ENCODE measurements at regions not wholly inside any gene's neighbourhood (a gene's known extent, or its start where the extent isn't known, plus 50 kb on each side); places are given as distances from the start of the nearest gene placed in this dataset.
A peak's percentile ranks its signal among the peaks of the same experiment; 100 is the strongest.

DNA sequence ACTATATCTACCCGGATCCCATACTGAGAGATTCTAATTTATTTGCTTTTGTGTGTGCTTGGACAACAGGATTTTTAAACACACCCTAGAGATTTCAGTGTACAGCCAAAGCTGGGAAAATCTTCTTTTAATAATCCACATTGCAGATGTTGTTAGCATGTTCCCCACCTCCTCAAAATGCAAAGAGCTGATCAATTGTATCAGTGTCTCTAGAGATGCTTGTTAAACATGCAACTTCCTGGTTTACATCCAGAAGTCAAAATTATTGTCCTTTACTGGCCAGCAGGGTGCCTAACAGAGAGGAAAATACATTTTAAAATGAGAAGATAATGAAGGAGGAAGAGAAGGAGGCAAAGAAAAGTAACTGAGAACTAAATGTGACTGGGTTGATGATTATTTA, 793.3 kb downstream of the SEMA5A start:
- DNase-seq (ENCODE audit: low read depth in 4 of 4, low spot score in 3 of 4), result no peak

DNA sequence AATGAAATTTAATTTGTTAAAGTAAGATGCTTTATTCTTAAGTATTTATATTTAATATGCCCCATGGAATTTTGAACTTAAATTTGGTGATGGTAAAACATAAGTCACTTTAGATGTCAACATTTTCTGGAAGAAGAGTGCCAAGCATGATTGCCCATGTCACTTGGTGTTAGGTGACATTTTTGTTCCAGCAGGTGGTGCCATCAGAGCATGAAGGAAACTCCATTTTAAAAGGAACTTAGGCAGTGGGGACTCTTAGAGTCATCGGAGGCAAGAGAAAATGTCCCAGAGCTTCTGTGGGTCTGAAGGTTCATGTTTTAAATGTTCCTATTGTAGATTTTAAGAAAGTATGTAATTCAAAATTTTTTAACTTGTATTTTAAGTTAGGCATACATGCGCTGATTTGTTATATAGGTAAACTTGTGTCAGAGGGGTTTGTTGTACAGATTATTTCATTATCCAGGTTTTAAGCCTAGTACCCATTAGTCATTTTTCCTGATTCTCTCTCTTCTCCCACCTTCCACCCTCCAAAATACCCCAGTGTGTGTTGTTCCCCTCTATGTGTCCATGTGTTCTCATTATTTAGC, 789.3 kb downstream of the SEMA5A start:
- peak in 3 of 4 donors; percentile 16 to 27 (median 22) for DNase-seq (ENCODE audit: low read depth in 4 of 4, low spot score in 3 of 4)

DNA sequence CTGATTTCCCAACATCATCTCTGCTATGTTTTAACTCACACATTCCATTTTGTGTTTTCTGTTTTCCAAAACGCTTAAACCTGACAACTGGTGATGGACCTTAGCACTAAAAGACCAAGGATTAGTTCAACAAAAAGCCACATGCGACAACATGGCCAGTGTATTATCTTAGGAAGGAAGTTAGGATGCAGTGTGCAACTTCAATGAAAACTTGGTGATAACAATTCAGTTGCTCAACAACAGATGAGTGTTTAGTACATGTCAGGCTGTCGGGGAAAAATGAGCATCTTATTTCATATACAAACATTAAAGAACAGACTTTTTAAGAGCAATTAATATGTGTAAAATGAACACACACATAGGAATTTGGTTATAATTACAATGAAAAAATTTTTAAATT, 780.0 kb downstream of the SEMA5A start:
- DNase-seq (ENCODE audit: low read depth in 4 of 4, low spot score in 3 of 4), result no peak

DNA sequence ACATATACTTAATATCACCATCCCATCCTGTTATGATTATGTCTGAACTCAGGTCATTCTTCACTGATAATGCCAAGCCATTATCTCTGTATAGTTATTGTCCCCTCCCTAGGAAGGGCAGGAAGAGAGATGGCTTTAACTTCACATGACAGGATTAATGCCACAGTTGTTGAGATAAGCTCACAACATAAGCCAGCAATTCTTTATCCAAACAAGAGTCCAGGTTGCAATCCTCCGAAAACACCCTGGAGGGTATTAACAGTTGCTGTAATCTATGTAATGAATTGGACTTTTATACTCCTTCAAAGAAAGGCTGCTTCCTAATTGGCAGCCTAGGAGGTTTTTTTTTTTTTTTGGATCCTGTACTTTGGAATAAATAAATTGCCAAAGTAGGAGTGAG, 779.4 kb downstream of the SEMA5A start:
- no peak for DNase-seq (ENCODE audit: low read depth in 4 of 4, low spot score in 3 of 4)

DNA sequence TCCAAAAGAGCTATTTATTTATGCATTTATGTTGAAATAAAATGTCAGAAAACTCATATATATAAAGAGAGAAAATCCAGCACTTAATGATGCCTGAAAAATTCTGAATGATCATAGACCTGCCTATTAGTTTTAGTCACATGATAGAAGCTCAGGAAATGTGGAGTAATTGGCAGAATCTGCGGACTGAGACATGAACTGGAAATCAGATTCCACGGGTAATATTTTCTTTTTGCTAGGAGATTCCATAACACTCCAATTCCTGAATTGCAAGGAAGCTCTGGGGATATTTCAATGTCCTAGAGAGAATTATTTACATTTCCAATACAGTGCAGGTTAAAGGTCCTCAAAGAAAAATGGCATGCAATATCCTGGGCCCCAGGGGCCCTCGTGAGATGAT, 778.8 kb downstream of the SEMA5A start:
- DNase-seq (ENCODE audit: low read depth in 4 of 4, low spot score in 3 of 4), result no peak

DNA sequence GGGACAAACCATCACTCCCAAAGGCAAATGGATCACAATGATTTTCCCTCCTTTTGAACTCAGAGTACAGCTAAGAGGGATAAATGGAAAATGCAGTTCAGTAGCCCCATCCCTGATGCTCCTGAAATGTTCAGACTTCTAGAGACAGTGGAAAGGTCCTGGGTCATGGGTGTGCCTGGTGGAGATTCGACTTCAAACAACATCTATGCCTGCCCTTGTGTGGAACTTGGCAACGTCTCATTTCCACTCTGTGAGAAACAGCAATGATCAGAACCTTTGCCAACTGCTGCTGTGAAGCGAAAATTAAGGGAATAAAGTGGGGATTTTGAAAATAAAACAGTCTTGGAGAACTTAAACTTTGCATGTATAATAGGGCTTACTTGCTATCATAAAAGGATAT, 778.1 kb downstream of the SEMA5A start:
- DNase-seq (ENCODE audit: low read depth in 4 of 4, low spot score in 3 of 4), result no peak

DNA sequence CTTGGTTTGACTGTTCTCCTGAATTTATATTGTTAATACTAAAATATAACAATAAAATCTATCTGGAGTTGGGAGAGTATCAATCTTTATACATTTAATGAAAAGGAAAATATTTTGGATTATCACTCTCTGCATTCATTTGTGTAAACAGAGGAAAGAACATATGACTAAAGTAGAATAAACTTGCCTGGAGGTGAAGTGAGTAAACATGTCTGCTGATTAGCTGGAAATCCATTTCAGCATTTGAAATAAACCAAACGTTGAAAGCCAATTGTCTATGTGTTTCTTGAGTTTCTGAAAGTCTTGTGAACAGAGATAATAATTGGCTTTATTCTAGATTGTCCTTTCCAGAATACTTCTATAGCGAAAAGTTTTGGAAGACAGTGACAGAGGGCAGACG, 776.2 kb downstream of the SEMA5A start:
- DNase-seq (ENCODE audit: low read depth in 4 of 4, low spot score in 3 of 4), result no peak

DNA sequence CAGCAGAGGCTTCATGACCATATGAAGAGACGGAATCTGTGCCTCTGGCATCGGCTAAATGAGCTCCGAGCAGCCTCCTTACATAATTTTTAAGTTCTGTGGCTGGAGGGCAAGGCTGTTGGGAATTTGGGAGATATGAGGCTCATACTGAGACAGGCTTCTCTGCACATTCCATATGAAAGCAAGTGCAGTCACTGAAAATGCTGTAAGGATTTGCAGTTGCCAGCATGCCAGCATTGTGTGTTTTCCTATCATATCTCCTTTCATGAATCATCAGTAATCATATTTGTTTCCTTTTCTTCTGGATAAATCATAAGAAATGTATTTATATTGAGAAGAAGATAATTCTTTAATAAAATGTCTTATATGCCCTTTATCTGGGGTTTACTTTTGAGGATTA, 775.4 kb downstream of the SEMA5A start:
- no peak for DNase-seq (ENCODE audit: low read depth in 4 of 4, low spot score in 3 of 4)

DNA sequence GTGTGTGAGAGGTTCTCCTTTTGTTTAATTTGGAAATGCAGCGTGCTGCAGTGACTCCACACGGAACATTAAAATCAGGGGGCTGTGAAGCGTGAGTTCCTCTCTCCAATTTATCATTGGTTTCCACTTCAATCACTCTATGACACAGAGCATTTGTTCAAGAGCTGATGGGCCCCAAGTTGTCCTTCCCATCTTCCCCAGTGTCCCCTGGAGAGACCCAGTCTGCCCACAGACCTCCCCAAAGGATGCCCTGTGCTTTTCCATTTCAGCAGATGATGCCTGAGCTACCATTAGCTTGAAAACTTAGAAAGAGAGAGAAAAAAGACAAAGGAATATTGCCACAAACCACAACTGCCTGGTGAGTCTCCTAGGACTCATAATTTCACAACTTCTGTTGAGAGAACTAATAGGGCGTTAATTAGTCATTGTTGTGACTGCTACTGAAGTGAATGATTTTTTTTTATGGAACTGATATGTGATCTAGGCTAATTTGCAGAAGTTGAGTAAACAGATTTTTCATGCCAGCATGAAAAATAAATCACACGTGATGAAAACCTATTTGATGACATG, 772.7 kb downstream of the SEMA5A start:
- DNase-seq (ENCODE audit: low read depth in 4 of 4, low spot score in 3 of 4), result no peak

DNA sequence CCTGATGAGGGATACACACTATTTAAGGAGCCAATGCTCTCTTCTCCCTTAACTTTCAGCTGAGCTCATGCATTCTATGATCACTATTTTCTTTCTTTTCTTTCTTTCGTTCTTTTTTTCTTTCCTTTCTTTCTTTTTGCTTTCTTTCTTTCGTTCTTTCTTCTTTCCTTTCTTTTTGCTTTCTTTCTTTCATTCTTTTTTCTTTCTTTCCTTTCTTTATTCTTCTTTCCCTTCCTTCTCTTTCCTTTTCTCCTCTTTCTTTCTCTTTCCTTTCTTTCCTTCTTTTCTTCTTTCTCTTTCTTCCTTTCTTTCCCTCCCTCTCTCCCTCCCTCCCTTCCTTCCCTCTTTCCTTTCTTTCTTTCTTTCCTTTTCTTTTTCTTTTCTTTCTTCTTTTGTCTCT, 761.2 kb downstream of the SEMA5A start:
- DNase-seq (ENCODE audit: low read depth in 4 of 4, low spot score in 3 of 4), result no peak

DNA sequence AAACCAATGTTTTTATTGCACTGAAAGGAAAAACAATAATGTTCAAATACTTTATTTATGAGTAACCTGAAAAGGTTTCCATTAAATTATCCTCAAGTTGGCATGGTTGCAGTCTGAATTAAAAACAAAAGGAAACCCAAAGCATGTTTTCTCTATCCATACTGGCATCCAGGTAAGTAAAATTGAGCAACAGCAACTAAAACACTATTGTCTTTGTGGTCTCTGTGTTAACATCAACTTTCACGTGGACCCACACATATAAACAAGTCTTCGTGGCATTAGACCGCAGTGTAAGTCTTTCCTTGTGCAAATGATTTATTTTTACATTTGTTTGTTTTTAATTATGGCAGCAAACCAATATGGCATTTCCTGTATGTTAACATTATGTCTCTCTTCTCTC, 757.6 kb downstream of the SEMA5A start:
- no peak for DNase-seq (ENCODE audit: low read depth in 4 of 4, low spot score in 3 of 4)

DNA sequence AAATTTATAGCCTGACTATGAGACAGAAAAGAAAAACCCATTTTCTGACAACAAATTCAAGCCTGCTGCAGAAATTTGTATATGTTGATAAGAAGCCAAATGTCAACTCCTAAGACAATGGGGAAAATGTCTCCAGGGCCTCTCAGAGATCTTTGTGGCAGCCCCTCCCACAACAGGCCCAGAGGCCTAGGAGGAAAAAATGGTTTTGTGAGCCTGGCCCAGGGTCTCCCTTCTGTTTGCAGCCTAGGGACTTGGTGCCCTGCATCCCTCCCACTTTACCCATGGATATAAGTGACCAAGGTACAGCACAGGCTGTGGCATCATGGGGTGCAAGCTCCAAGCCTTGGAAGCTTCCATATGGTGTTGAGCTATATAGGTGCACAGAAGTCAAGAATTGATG, 740.2 kb downstream of the SEMA5A start:
- no peak for DNase-seq (ENCODE audit: low read depth in 4 of 4, low spot score in 3 of 4)

DNA sequence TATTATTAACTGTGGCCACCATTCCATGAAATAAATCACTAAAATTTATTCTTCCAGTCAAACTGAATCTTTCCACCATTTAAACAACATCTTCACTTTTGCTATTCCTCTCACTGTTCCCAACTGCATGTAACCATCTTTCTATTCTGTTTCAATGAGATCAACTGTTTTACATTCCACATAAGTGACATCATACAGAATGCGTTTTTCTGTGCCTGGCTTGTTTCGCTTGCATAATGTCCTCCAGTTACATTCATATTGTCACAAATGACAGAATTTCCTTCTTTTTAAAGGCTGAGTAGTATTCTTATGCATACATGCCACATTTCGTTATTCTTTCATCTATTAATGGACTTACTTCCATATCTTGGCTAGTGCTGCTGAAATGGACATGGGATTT, 738.2 kb downstream of the SEMA5A start:
- no peak for DNase-seq (ENCODE audit: low read depth in 4 of 4, low spot score in 3 of 4)

DNA sequence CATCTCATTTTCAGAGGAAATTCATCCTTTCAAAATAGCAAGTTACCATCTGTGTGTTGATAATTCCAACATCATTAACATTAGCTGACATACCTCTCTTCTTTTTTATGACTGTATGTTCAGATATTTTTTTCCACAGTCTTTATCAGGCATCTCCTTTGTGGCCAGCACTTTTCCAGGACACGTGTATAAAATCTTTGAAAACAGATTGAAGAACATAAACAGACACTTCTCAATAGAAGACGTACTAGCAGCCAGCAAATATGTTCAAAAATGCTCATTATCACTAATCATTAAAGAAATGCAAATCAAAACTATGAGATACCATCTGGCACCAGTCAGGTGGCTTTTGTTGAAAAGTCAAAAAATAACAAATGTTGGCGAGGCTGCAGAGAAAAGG, 734.3 kb downstream of the SEMA5A start:
- no peak for DNase-seq (ENCODE audit: low read depth in 4 of 4, low spot score in 3 of 4)

DNA sequence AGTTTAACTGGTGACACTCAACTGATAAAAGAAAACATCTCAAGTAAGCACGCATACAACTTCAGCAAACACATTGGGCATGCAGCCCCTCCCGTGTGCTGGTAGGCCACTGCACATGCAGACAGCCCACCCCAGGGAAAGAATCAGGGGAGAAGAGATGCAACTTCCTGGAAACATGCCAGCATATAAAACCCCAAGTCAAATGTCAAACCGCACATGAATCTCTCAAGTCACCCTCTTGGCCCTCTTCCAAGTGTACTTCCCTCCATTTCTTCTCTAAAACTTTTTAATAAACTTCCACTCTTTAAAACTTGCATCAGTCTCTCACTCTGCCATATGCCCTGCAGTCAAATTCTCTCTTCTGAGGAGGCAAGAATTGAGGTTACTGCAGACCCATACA, 732.7 kb downstream of the SEMA5A start:
- no peak for DNase-seq (ENCODE audit: low read depth in 4 of 4, low spot score in 3 of 4)

DNA sequence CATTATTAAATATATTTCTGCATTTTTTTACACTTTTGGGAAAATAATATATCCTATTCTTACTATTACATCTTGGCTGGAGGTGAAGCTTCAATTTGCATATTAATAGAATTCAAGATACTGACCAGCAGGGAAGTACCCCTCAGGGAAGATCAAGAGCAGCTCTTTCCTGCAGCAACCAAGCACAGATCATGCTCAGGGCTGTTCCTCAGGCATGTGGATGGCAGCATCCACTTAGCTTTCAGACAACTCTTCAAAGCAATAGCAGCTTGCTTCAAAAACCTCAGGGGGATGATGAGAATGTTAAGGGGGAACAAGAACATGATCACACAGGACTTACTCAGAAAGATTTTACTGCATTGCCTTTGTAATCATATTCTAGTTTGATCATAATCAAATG, 731.8 kb downstream of the SEMA5A start:
- no peak for DNase-seq (ENCODE audit: low read depth in 4 of 4, low spot score in 3 of 4)

DNA sequence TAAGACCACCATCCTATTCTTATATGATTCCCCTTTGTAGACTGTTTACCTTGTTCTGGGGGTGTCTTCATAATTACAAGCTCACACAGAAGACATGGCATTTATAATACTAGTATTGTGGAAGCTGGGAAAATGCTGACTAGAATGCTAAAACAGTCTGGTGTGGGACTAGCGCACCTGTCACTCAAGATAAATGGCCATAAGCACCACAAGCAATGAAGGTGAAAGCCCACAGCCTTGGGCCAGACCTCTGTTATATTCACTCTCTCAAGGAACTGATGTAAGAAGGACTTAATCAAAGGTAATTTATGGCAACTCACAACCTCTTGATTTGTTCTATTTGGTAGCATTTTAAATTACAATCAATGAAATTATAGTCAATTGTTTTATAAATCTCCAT, 721.5 kb downstream of the SEMA5A start:
- DNase-seq (ENCODE audit: low read depth in 4 of 4, low spot score in 3 of 4), result no peak

DNA sequence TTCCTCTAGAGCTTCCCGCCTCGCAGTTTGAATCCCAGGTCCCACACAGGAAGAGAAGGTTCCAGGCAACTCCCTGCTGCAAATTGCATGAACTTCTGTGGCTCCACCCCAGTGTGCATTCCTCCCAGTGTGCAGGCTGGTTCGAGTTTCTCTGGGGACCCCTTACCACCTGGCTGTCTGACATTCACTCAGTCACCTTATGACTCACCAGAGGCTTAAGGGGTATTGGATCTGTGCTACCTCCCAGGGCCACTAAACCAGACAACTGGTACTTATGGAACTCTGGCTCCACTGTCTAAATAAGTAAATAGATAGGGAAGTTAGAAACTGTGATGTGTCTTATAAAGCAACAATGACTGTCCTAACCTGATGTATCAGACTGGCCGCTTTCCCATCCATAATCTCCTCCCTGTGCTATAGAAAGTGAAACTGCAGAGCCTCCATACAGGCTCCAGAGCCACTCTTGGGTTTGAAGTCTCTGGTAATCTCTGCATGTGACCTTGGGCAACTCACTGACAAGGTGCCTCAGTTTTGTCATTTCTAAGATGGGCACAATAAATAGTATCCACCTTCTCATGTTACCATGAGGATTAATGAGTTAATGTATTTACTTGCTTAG, 720.6 kb downstream of the SEMA5A start:
- no peak for DNase-seq (ENCODE audit: low read depth in 4 of 4, low spot score in 3 of 4)

DNA sequence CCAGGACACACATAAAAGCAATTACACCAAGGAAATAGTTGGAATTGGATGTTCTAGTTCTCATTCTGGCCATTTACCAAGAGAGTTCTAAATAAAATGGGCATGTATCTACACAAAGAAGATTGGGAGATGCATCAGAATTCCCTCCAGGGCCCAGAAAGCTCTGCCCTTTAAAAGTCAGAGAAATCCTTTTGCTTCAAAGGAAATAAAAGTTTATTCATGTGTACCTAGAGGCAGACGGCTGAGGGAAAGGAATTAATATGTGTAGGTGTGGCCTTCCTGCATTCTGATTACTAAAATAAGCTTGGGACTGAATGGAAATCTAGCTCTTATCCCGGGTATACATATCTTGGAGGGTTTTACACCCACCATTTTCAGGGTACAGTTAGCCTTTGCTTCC, 719.4 kb downstream of the SEMA5A start:
- no peak for DNase-seq (ENCODE audit: low read depth in 4 of 4, low spot score in 3 of 4)

DNA sequence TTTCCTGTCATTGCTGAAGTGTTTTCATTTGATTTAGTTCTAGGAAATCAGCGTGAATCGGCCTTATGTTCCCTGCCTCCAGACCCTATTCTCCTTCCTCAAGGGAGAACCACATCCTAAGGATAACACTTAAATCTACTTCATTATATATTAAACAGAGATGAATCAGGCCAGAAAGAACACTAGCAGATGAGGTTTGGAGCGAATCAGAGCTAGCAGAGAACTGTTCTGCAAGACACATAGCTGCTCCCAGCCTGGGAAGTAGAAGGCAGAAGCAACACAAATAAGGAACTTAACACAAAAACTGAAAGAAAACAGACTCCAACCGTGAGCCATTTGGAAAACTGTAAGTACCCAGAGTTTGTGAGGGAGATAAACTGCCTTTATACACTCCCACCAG, 718.2 kb downstream of the SEMA5A start:
- no peak for DNase-seq (ENCODE audit: low read depth in 4 of 4, low spot score in 3 of 4)

DNA sequence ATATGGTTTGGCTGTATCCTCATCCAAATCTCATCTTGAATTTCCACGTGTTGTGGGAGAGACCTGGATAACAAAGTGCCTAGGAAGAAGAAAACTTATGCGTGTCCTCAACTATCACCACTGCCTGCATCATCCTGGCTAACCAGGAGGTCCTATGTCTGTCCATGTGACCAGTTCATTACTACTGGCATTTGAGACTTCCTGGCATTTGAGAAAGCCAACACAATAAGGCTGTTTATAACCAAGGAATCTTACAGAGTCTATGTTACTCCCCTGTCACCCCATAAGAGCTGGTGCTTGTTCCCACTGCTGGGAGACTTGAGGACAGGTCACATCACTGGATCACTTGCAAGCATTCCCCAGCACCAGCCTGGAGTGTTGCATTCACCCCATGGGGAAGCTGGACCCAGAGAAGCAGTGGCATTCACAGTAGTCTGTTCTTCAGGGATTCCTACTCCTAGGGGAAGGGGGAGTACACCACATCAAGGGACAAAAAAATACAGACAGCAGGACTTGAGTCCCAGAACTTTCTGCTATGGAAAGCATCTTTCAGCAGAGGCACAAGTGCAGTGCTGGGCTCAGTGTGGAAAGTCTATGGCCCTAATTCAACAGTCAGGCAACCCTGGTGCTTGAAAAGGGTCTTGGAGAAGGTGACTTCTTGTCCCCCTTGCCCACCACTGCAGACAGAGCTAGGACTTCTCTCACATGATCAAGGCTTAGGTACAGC, 717.1 kb downstream of the SEMA5A start:
- DNase-seq (ENCODE audit: low read depth in 4 of 4, low spot score in 3 of 4), result no peak

Data from right renal pelvis (tissue), 4 donors.